GM12872 (cell line): ENCODE measurements at regions not wholly inside any gene's neighbourhood (a gene's known extent, or its start where the extent isn't known, plus 50 kb on each side); places are given as distances from the start of the nearest gene placed in this dataset.

ENCODE experiments used
- CTCF ChIP-seq: IDR thresholded peaks from 3 replicates; pipeline ENCODE4 v1.5.1; 2011; ENCODE audit warnings: low read depth, mild to moderate bottlenecking, low read length, moderate library complexity; ENCODE audit not compliant: insufficient read depth

DNA sequence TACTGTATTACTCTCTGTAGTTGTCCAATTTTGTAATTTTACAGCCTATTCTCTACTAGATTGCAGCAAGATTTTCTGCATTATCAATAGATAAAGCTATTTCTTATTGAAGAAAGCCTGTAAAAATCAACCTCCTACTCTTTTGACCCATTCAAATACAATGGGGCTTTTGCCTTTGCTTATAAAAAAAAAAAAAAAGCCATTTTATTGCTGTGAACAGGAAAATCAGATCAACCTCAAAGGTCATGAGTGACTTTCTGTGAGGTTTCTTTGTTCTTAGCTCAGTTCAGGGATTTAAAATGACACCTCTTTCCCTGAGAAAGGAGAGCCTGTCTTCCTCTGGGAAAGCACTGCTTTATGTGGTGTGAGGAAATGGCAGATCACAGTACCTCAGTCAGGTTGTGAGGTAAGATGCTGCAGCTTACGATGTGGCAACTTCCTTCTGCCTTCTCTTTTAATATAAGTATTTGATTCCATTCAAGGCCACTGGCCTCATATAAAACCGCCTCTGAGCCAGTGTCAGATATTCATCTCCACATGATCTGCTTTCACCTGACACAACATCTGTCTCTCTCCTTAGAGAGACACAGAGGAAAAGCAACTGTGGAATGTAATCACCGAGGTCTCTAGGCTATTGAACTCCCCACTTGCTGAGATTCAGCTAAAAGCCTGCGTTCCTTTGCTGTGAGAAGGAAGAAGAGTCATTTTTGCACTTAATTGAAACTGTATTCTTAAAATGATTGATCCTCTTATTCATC, 161.5 kb upstream of the MB21D2 start:
- no peak for TF ChIP-seq CTCF

DNA sequence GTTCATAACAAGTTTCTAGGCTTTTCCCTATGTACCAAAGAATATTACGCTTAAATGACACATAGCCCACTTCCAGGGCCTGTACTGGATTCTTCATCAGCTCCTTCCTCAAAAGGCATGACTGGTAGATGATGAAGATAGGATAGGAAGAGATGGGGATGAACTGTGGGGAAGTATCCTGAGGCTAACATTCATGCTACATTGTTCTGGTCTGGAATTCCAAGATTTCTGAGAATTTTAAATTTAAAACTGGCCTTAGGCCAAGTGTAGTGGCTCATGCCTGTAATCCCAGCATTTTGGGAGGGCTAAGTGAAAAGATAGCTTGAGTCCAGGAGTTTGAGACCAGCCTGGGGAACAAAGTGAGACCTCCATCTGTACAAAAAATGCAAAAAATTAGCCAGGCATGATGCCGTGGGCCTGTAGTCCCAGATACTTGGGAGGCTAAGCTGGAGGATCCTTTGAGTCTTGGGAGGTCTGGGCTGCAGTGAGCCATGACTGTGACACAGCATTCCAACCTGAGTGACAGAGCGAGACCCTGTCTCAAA, 160.1 kb upstream of the PLAAT1 start:
- no peak for TF ChIP-seq CTCF

GRCh38 chr3:193085655-193086054, 155.4 kb upstream of the PLAAT1 start:
- no peak for TF ChIP-seq CTCF

DNA sequence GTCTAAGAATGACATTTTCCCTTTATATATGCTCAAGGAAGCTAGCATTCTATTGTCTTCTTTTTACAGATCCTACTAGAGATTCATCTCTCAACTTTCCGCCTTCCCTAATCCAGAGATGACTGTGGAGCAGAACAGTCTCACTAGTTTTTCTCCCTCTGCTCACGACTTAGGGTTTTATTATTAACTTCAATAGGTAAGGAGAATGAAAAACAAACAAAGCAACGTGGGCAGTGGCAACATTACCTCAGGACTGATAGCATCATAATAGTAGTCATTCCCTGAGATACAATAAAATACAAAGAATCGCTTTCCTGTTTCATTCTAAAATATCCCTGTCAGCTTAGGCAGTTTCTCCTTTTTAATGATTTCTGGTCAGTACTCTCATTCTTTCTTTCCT, 154.3 kb upstream of the PLAAT1 start:
- no peak for TF ChIP-seq CTCF

- TF ChIP-seq CTCF, result no peak
Measured at GRCh38 chr3:193087336-193087735, 153.7 kb upstream of the PLAAT1 start.

GRCh38 chr3:193095366-193095765, 145.7 kb upstream of the PLAAT1 start:
- no peak for TF ChIP-seq CTCF

DNA sequence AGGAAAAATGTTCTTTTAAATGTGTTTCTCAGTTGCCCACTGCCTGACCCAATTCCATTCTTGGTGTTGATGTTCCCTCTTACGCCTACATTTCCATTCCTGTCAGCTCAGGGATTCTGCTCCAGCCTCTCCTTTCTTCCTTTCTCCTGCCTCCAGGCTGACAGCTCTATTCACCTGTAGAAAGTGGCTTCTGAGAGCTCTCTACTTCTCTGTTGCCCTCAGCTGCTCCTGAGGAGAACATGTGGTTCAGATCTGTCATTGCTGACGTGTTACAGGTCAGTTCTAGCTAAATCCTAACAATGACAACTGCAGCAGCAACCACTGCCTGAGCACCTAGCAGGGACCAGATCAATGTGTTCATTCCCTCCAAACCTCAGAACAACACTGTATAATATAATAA, 144.9 kb upstream of the PLAAT1 start:
- no peak for TF ChIP-seq CTCF
